CD14-positive monocyte (primary cell): ENCODE measurements at regions not wholly inside any gene's neighbourhood (a gene's known extent, or its start where the extent isn't known, plus 50 kb on each side); places are given as distances from the start of the nearest gene placed in this dataset.

ENCODE experiments used
- DNase-seq, 3 donors: peaks; one replicate each; pipeline ENCODE4 v3.0.0-alpha.2; 2011 to 2022
- H2AFZ ChIP-seq: 2 replicates; pipeline ENCODE4 v1.6.0; 2012; ENCODE audit warnings: mild to moderate bottlenecking, low read depth, low read length, inconsistent platforms; ENCODE audit not compliant: insufficient read depth, poor library complexity, severe bottlenecking
- H3K27ac ChIP-seq, 2 donors: 1 replicate in 1 of 2; 2 replicates in 1 of 2; pipeline ENCODE4 v1.5.1; 2012 to 2013; ENCODE audit warnings: low read length in 2 of 2, control low read depth in 1 of 2, inconsistent platforms in 1 of 2, low read depth in 1 of 2, mild to moderate bottlenecking in 1 of 2
- H3K27me3 ChIP-seq, 2 donors: one replicate each; pipeline versions ENCODE4 v1.6.0 to v1.6.1; 2011 to 2013; ENCODE audit warnings: low read length in 2 of 2; ENCODE audit not compliant: control insufficient read depth in 2 of 2, insufficient read depth in 2 of 2
- H3K36me3 ChIP-seq, 2 donors: replicated peaks in 1 of 2; 1 replicate in 1 of 2; 2 replicates in 1 of 2; pipeline versions ENCODE4 v1.5.1 to v1.6.1; 2012 to 2013; ENCODE audit warnings: low read length in 2 of 2, control low read depth in 1 of 2, inconsistent platforms in 1 of 2, mild to moderate bottlenecking in 1 of 2; ENCODE audit not compliant: insufficient read depth in 2 of 2, control insufficient read depth in 1 of 2
- H3K4me1 ChIP-seq, 2 donors: 1 replicate in 1 of 2; 2 replicates in 1 of 2; pipeline versions ENCODE4 v1.5.1 to v1.6.1; 2012 to 2013; ENCODE audit warnings: low read length in 2 of 2, control low read depth in 1 of 2, inconsistent platforms in 1 of 2, mild to moderate bottlenecking in 1 of 2, moderate library complexity in 1 of 2; ENCODE audit not compliant: insufficient read depth in 2 of 2, control insufficient read depth in 1 of 2
- H3K4me2 ChIP-seq: replicated peaks from 2 replicates; pipeline ENCODE3; 2012; ENCODE audit warnings: low read length, moderate library complexity, mild to moderate bottlenecking; ENCODE audit not compliant: poor library complexity, severe bottlenecking; ENCODE audit errors: extremely low read depth
- H3K4me3 ChIP-seq, 3 experiments: fragments of 200-600 bp in 1 of 3; sonication (generic) in 1 of 3; replicated peaks in 1 of 3; 1 replicate in 2 of 3; 2 replicates in 1 of 3; pipeline ENCODE4 v1.5.1; 2011 to 2013; ENCODE audit warnings: low read length in 3 of 3, mild to moderate bottlenecking in 3 of 3, control low read depth in 2 of 3, low read depth in 2 of 3, inconsistent platforms in 1 of 3, moderate library complexity in 1 of 3
- H3K79me2 ChIP-seq: 2 replicates; pipeline ENCODE4 v1.6.0; 2012; ENCODE audit warnings: mild to moderate bottlenecking, control low read depth, inconsistent platforms, low read length, moderate library complexity; ENCODE audit not compliant: insufficient read depth
- H3K9ac ChIP-seq: 2 replicates; pipeline ENCODE4 v1.6.0; 2017; ENCODE audit warnings: low read length, mild to moderate bottlenecking; ENCODE audit not compliant: insufficient read depth, poor library complexity, severe bottlenecking
- H3K9me3 ChIP-seq, 2 donors: replicated peaks in 1 of 2; 1 replicate in 1 of 2; 2 replicates in 1 of 2; pipeline versions ENCODE4 v1.5.1 to v1.6.1; 2012 to 2013; ENCODE audit warnings: low read length in 2 of 2, control low read depth in 1 of 2; ENCODE audit not compliant: control insufficient read depth in 1 of 2, insufficient read depth in 1 of 2
- H4K20me1 ChIP-seq: 2 replicates; pipeline ENCODE4 v1.6.0; 2012; ENCODE audit warnings: mild to moderate bottlenecking, low read length, control low read depth, moderate library complexity; ENCODE audit not compliant: insufficient read depth
- H3K27ac Mint-ChIP-seq, 7 donors: one replicate each; pipeline ENCODE4 v1.8.0; 2020; ENCODE audit warnings: mild to moderate bottlenecking in 7 of 7, mixed read lengths in 7 of 7, moderate library complexity in 6 of 7, inconsistent platforms in 2 of 7
- H3K27me3 Mint-ChIP-seq, 3 donors: one replicate each; pipeline ENCODE4 v1.8.0; 2021 to 2022; ENCODE audit warnings: low read depth in 3 of 3, mild to moderate bottlenecking in 3 of 3, mixed read lengths in 3 of 3, moderate library complexity in 3 of 3, inconsistent platforms in 1 of 3
- H3K36me3 Mint-ChIP-seq, 2 donors: one replicate each; pipeline ENCODE4 v1.8.0; 2020; ENCODE audit warnings: mixed read lengths in 2 of 2, inconsistent platforms in 1 of 2, mild to moderate bottlenecking in 1 of 2
- H3K4me1 Mint-ChIP-seq: one replicate; pipeline ENCODE4 v1.8.0; 2020; ENCODE audit warnings: mild to moderate bottlenecking, mixed read lengths
- H3K4me3 Mint-ChIP-seq, 2 donors: one replicate each; pipeline ENCODE4 v1.8.0; 2020; ENCODE audit warnings: mild to moderate bottlenecking in 2 of 2, mixed read lengths in 2 of 2, moderate library complexity in 1 of 2
- H3K9me3 Mint-ChIP-seq, 7 donors: one replicate each; pipeline ENCODE4 v1.8.0; 2020 to 2022; ENCODE audit warnings: mixed read lengths in 7 of 7, mild to moderate bottlenecking in 6 of 7, moderate library complexity in 6 of 7, inconsistent platforms in 2 of 7
- WGBS: methylation state at CpG from one replicate; pipeline ENCODE4 v1.1.5; 2013; ENCODE audit warnings: missing lambda C conversion rate; ENCODE audit not compliant: insufficient coverage; 5-methylcytosine and 5-hydroxymethylcytosine counted together
- intact Hi-C, 2 donors: fragments of 100-400 bp; cut with micrococcal nuclease; formaldehyde crosslinking; loops; one replicate each; pipeline versions ENCODE4 v1.15.0 to v1.15.1; 2023
- TF ChIP-seq, protein P1 (sequence below): fragments of 200-600 bp; IDR thresholded peaks from one replicate; pipeline ENCODE4 v1.8.0; 2022; ENCODE audit warnings: antibody characterized with exemption, mild to moderate bottlenecking

DNA sequence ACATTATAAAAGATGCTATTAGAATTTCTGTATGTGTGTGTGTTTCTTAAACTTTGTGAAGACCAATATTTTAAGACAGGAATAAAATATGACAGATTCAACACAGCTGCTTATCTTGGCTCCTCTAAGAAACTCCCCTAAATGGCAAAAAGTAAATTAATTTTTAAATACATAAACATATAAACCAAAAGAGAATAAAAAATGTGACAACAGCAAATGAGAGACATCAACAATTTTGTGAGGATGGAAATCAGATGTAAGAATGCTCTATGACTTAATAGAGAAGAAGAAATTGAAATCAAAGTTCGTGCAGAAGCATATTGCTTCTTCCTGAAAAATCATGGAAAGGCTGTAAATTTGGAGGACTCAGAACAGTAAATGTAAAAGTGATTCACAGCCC lies 1083.8 kb downstream of the FLRT2 start:
- H3K4me1 Mint-ChIP-seq, result no peaks in the 10 kb centered on the region

DNA sequence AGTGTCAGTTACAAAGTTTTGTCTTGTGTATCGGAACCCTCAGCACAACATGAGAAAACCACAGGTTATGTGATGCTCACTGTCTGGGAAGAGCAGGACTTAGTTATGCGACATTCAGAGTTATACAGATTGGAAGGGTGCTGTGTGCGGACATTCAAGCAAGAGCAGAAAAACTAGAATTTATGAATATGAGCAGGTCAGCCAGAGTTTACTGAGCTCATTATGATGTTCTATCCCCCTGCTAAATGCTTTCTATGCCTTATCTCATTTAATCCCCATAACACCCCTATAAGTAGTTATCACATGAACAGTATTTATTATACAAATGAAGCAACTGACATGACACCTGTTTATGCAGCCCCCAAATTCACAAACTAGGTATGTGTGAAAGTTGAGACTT lies 1083.2 kb downstream of the FLRT2 start:
- no peak for DNase-seq
- no peak overlapping the region for H2AFZ ChIP-seq
- Mint-ChIP-seq H3K4me1 (no peaks in the 10 kb centered on the region), H3K27me3 (no peaks in the 10 kb centered on the region), H3K9me3 (peaks cover 0 to 6% (median 2%) of the 10 kb centered on the region in 7 donors), H3K36me3 (no peaks in the 10 kb centered on the region), H3K27ac (no peak overlapping the region), H3K4me3 (no peak overlapping the region)
- WGBS, result 68% methylated on average over 3 of the region's 3 CpGs
- no peaks in the 10 kb centered on the region for H3K79me2 ChIP-seq
- no peak overlapping the region for H3K27ac ChIP-seq
- no peaks in the 10 kb centered on the region for H3K9me3 ChIP-seq
- intact Hi-C loops, result no loop called here
- no peaks in the 10 kb centered on the region for H3K27me3 ChIP-seq
- no peaks in the 10 kb centered on the region for H3K4me1 ChIP-seq
- no peaks in the 10 kb centered on the region for H4K20me1 ChIP-seq
- H3K36me3 ChIP-seq, result no peaks in the 10 kb centered on the region
- TF ChIP-seq, protein P1, sequence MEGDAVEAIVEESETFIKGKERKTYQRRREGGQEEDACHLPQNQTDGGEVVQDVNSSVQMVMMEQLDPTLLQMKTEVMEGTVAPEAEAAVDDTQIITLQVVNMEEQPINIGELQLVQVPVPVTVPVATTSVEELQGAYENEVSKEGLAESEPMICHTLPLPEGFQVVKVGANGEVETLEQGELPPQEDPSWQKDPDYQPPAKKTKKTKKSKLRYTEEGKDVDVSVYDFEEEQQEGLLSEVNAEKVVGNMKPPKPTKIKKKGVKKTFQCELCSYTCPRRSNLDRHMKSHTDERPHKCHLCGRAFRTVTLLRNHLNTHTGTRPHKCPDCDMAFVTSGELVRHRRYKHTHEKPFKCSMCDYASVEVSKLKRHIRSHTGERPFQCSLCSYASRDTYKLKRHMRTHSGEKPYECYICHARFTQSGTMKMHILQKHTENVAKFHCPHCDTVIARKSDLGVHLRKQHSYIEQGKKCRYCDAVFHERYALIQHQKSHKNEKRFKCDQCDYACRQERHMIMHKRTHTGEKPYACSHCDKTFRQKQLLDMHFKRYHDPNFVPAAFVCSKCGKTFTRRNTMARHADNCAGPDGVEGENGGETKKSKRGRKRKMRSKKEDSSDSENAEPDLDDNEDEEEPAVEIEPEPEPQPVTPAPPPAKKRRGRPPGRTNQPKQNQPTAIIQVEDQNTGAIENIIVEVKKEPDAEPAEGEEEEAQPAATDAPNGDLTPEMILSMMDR, result no peak
- no peak overlapping the region for H3K4me3 ChIP-seq
- H3K9ac ChIP-seq, result no peak overlapping the region
- no peak overlapping the region for H3K4me2 ChIP-seq

More for the DNA sequence above, 1083.8 kb downstream of the FLRT2 start:
- H3K27ac Mint-ChIP-seq, result no peak overlapping the region
- H3K36me3 Mint-ChIP-seq, result no peaks in the 10 kb centered on the region
- H3K27ac ChIP-seq, result no peak overlapping the region
- H3K27me3 ChIP-seq, result no peaks in the 10 kb centered on the region
- no peaks in the 10 kb centered on the region for H4K20me1 ChIP-seq
- H3K79me2 ChIP-seq, result no peaks in the 10 kb centered on the region
- H3K27me3 Mint-ChIP-seq, result no peaks in the 10 kb centered on the region
- no peaks in the 10 kb centered on the region for H3K4me1 ChIP-seq
- H3K4me3 ChIP-seq, result no peak overlapping the region
- no peak overlapping the region for H3K9ac ChIP-seq
- no peaks in the 10 kb centered on the region for H3K9me3 ChIP-seq
- no peak overlapping the region for H3K4me2 ChIP-seq
- H3K4me3 Mint-ChIP-seq, result no peak overlapping the region
- H3K9me3 Mint-ChIP-seq, result peaks cover 0 to 5% (median 2%) of the 10 kb centered on the region in 7 donors
- intact Hi-C loops, result no loop called here
- WGBS, result no CpG with 5 or more reads among the region's 1 CpG
- no peak overlapping the region for H2AFZ ChIP-seq
- no peaks in the 10 kb centered on the region for H3K36me3 ChIP-seq
- DNase-seq, result no peak
- TF ChIP-seq, protein P1, result no peak
